ENCODE measurements at regions not wholly inside any gene's neighbourhood (a gene's known extent, or its start where the extent isn't known, plus 50 kb on each side); places are given as distances from the start of the nearest gene placed in this dataset.

- 49 to 55% methylated on average over 7 of the region's 7 CpGs for WGBS, 2 donors
- peaks cover 0 to 2% of the 10 kb centered on the region in 2 donors for H3K4me1 ChIP-seq (ENCODE audit: control insufficient read depth in 2 of 2, insufficient read depth in 2 of 2, low read length in 1 of 2)
- H3K36me3 ChIP-seq (ENCODE audit: control insufficient read depth in 2 of 2, insufficient read depth in 2 of 2, low read length in 1 of 2), result no peaks in the 10 kb centered on the region
- H3K9me3 ChIP-seq (ENCODE audit: control insufficient read depth in 2 of 2, insufficient read depth in 1 of 2, low read depth in 1 of 2, low read length in 1 of 2), result no peaks in the 10 kb centered on the region
- H3K27me3 ChIP-seq (ENCODE audit: control insufficient read depth in 1 of 2, insufficient read depth in 2 of 2, low read length in 2 of 2), result no peaks in the 10 kb centered on the region
- H3K27ac ChIP-seq (ENCODE audit: low read depth in 2 of 2, low read length in 1 of 2), result no peak overlapping the region
- no peak overlapping the region for H3K4me3 ChIP-seq (ENCODE audit: low read depth in 1 of 2, low read length in 2 of 2)
Measured at GRCh38 chr5:60372786-60373185, 327.2 kb downstream of the DEPDC1B start.

DNA sequence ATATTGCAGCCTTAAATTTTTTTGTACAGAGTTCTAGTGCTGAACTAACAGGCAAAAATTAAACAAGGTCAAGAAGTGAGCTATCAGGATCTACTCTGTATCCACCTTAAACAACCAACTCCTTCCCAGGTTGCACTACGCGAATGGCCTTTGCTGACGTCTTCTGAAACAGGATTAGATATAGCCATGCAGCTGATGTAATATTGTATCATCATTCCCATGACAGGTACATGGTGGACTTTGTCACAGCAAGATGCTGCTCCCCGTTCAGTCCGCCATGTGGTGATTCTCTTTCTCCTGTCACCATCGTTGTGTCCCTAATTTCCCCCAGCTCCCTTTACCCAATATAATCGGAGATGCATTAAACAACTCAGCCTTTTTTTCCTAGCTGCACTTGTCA lies 328.9 kb downstream of the DEPDC1B start:
- Histone ChIP-seq H3K27me3 (ENCODE audit: control insufficient read depth in 1 of 2, insufficient read depth in 2 of 2, low read length in 2 of 2) (no peaks in the 10 kb centered on the region), H3K9me3 (ENCODE audit: control insufficient read depth in 2 of 2, insufficient read depth in 1 of 2, low read depth in 1 of 2, low read length in 1 of 2) (no peaks in the 10 kb centered on the region), H3K4me1 (ENCODE audit: control insufficient read depth in 2 of 2, insufficient read depth in 2 of 2, low read length in 1 of 2) (peaks cover 0 to 2% of the 10 kb centered on the region in 2 donors), H3K36me3 (ENCODE audit: control insufficient read depth in 2 of 2, insufficient read depth in 2 of 2, low read length in 1 of 2) (no peaks in the 10 kb centered on the region), H3K4me3 (ENCODE audit: low read depth in 1 of 2, low read length in 2 of 2) (no peak overlapping the region), H3K27ac (ENCODE audit: low read depth in 2 of 2, low read length in 1 of 2) (no peak overlapping the region)
- 80 to 91% methylated on average over 7 of the region's 7 CpGs for WGBS, 2 donors

- no peaks in the 10 kb centered on the region for H3K9me3 ChIP-seq (ENCODE audit: control insufficient read depth in 2 of 2, insufficient read depth in 1 of 2, low read depth in 1 of 2, low read length in 1 of 2)
- no peaks in the 10 kb centered on the region for H3K27me3 ChIP-seq (ENCODE audit: control insufficient read depth in 1 of 2, insufficient read depth in 2 of 2, low read length in 2 of 2)
- H3K36me3 ChIP-seq (ENCODE audit: control insufficient read depth in 2 of 2, insufficient read depth in 2 of 2, low read length in 1 of 2), result no peaks in the 10 kb centered on the region
- no peak overlapping the region for H3K27ac ChIP-seq (ENCODE audit: low read depth in 2 of 2, low read length in 1 of 2)
- no peak overlapping the region for H3K4me3 ChIP-seq (ENCODE audit: low read depth in 1 of 2, low read length in 2 of 2)
- peaks cover 0 to 2% of the 10 kb centered on the region in 2 donors for H3K4me1 ChIP-seq (ENCODE audit: control insufficient read depth in 2 of 2, insufficient read depth in 2 of 2, low read length in 1 of 2)
- 79 to 83% methylated on average over 5 of the region's 5 CpGs for WGBS, 2 donors
Measured at GRCh38 chr5:60370508-60370907, 329.5 kb downstream of the DEPDC1B start.

DNA sequence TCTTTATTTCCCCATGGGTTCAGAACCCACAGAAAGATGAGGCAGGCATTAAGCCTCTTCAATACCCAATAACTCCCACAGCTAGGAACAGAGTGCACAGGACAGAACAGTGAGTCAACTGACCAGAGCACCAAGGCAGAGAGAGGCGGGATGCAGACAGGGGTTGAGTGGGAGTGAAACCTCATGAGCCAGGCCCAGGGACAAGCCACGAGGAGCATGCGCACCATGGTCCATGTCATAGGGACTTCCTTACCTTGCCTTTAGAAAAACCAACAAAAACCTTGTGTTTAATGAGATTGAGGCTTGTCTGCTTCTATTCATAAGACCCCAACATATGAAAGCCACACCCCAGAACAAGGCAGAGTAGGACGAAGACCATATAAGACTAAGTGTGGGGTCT lies 330.6 kb downstream of the DEPDC1B start:
- no peaks in the 10 kb centered on the region for H3K9me3 ChIP-seq (ENCODE audit: control insufficient read depth in 2 of 2, insufficient read depth in 1 of 2, low read depth in 1 of 2, low read length in 1 of 2)
- no peak overlapping the region for H3K4me3 ChIP-seq (ENCODE audit: low read depth in 1 of 2, low read length in 2 of 2)
- H3K36me3 ChIP-seq (ENCODE audit: control insufficient read depth in 2 of 2, insufficient read depth in 2 of 2, low read length in 1 of 2), result no peaks in the 10 kb centered on the region
- peaks cover 0 to 2% of the 10 kb centered on the region in 2 donors for H3K4me1 ChIP-seq (ENCODE audit: control insufficient read depth in 2 of 2, insufficient read depth in 2 of 2, low read length in 1 of 2)
- WGBS, 2 donors, result 95 to 98% methylated on average over 4 of the region's 4 CpGs
- no peak overlapping the region for H3K27ac ChIP-seq (ENCODE audit: low read depth in 2 of 2, low read length in 1 of 2)
- H3K27me3 ChIP-seq (ENCODE audit: control insufficient read depth in 1 of 2, insufficient read depth in 2 of 2, low read length in 2 of 2), result no peaks in the 10 kb centered on the region

DNA sequence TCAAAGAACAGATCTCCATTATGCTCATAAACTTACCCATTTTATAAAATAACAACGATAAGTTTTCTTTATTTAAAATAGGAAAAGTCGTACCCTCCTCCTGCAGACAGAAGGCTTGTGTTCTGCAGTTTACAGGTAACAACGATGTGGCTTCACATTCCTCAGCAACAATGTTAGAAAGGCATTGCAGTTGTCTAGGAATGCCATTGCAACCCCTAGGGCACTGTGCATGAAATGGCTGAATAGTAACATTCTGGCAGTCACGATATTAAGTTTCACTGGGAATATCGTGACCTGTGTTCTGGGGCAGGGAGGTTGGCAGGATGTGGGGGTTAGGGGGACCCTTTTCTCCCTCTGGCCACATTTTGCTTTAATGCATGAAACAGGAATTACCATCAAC lies 331.9 kb downstream of the DEPDC1B start:
- Histone ChIP-seq H3K27ac (ENCODE audit: low read depth in 2 of 2, low read length in 1 of 2) (no peak overlapping the region), H3K4me1 (ENCODE audit: control insufficient read depth in 2 of 2, insufficient read depth in 2 of 2, low read length in 1 of 2) (peaks cover 0 to 2% of the 10 kb centered on the region in 2 donors), H3K4me3 (ENCODE audit: low read depth in 1 of 2, low read length in 2 of 2) (no peak overlapping the region), H3K27me3 (ENCODE audit: control insufficient read depth in 1 of 2, insufficient read depth in 2 of 2, low read length in 2 of 2) (no peaks in the 10 kb centered on the region), H3K9me3 (ENCODE audit: control insufficient read depth in 2 of 2, insufficient read depth in 1 of 2, low read depth in 1 of 2, low read length in 1 of 2) (no peaks in the 10 kb centered on the region), H3K36me3 (ENCODE audit: control insufficient read depth in 2 of 2, insufficient read depth in 2 of 2, low read length in 1 of 2) (no peaks in the 10 kb centered on the region)
- 86 to 87% methylated on average over 5 of the region's 5 CpGs for WGBS, 2 donors

- 29 to 52% methylated on average over 2 of the region's 2 CpGs for whole genome bisulfite sequencing, 2 donors
- no peaks in the 10 kb centered on the region for H3K27me3 ChIP-seq (ENCODE audit: control insufficient read depth in 1 of 2, insufficient read depth in 2 of 2, low read length in 2 of 2)
Measured at GRCh38 chr5:60366489-60366888, 333.5 kb downstream of the DEPDC1B start.

GRCh38 chr5:60365001-60365400 lies 335.0 kb downstream of the DEPDC1B start:
- 62 to 63% methylated on average over 1 of the region's 1 CpG for WGBS, 2 donors
- Histone ChIP-seq H3K27me3 (ENCODE audit: control insufficient read depth in 1 of 2, insufficient read depth in 2 of 2, low read length in 2 of 2) (no peaks in the 10 kb centered on the region), H3K4me1 (ENCODE audit: control insufficient read depth in 2 of 2, insufficient read depth in 2 of 2, low read length in 1 of 2) (peaks cover 0 to 2% of the 10 kb centered on the region in 2 donors), H3K4me3 (ENCODE audit: low read depth in 1 of 2, low read length in 2 of 2) (no peak overlapping the region), H3K27ac (ENCODE audit: low read depth in 2 of 2, low read length in 1 of 2) (no peak overlapping the region), H3K36me3 (ENCODE audit: control insufficient read depth in 2 of 2, insufficient read depth in 2 of 2, low read length in 1 of 2) (no peaks in the 10 kb centered on the region), H3K9me3 (ENCODE audit: control insufficient read depth in 2 of 2, insufficient read depth in 1 of 2, low read depth in 1 of 2, low read length in 1 of 2) (no peaks in the 10 kb centered on the region)

More at GRCh38 chr5:60366489-60366888, 333.5 kb downstream of the DEPDC1B start:
- Histone ChIP-seq H3K27ac (ENCODE audit: low read depth in 2 of 2, low read length in 1 of 2) (no peak overlapping the region), H3K36me3 (ENCODE audit: control insufficient read depth in 2 of 2, insufficient read depth in 2 of 2, low read length in 1 of 2) (no peaks in the 10 kb centered on the region), H3K9me3 (ENCODE audit: control insufficient read depth in 2 of 2, insufficient read depth in 1 of 2, low read depth in 1 of 2, low read length in 1 of 2) (no peaks in the 10 kb centered on the region), H3K4me3 (ENCODE audit: low read depth in 1 of 2, low read length in 2 of 2) (no peak overlapping the region), H3K4me1 (ENCODE audit: control insufficient read depth in 2 of 2, insufficient read depth in 2 of 2, low read length in 1 of 2) (peaks cover 0 to 2% of the 10 kb centered on the region in 2 donors)

- Histone ChIP-seq H3K36me3 (ENCODE audit: control insufficient read depth in 2 of 2, insufficient read depth in 2 of 2, low read length in 1 of 2) (no peaks in the 10 kb centered on the region), H3K4me1 (ENCODE audit: control insufficient read depth in 2 of 2, insufficient read depth in 2 of 2, low read length in 1 of 2) (no peaks in the 10 kb centered on the region), H3K27me3 (ENCODE audit: control insufficient read depth in 1 of 2, insufficient read depth in 2 of 2, low read length in 2 of 2) (no peaks in the 10 kb centered on the region), H3K27ac (ENCODE audit: low read depth in 2 of 2, low read length in 1 of 2) (no peak overlapping the region), H3K9me3 (ENCODE audit: control insufficient read depth in 2 of 2, insufficient read depth in 1 of 2, low read depth in 1 of 2, low read length in 1 of 2) (no peaks in the 10 kb centered on the region), H3K4me3 (ENCODE audit: low read depth in 1 of 2, low read length in 2 of 2) (no peak overlapping the region)
Measured at GRCh38 chr5:60362158-60362557, 337.8 kb downstream of the DEPDC1B start.

DNA sequence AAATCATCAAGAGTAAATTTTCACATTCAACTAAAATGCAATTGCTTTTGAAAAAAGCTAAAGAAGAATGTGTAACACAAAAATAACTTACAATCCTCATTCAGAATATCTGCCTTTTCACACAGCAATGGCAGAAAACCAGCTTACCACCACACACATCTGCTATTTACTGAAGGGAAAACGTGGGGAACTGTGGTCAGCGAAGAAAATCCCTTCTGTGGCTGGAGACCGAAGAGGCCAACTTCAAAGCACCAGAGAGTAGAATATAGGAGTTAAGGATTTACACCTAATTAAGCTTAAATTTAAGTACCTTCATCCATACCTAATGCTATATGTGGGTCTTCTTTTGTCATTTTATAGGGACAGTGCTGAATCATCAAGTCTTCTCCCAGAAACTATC lies 339.6 kb downstream of the DEPDC1B start:
- H3K9me3 ChIP-seq (ENCODE audit: control insufficient read depth in 2 of 2, insufficient read depth in 1 of 2, low read depth in 1 of 2, low read length in 1 of 2), result no peaks in the 10 kb centered on the region
- 84 to 86% methylated on average over 3 of the region's 3 CpGs for WGBS, 2 donors

GRCh38 chr5:60357302-60357701 lies 342.7 kb downstream of the DEPDC1B start:
- no peaks in the 10 kb centered on the region for H3K36me3 ChIP-seq (ENCODE audit: control insufficient read depth in 2 of 2, insufficient read depth in 2 of 2, low read length in 1 of 2)
- H3K27me3 ChIP-seq (ENCODE audit: control insufficient read depth in 1 of 2, insufficient read depth in 2 of 2, low read length in 2 of 2), result no peaks in the 10 kb centered on the region
- H3K27ac ChIP-seq (ENCODE audit: low read depth in 2 of 2, low read length in 1 of 2), result no peak overlapping the region
- H3K9me3 ChIP-seq (ENCODE audit: control insufficient read depth in 2 of 2, insufficient read depth in 1 of 2, low read depth in 1 of 2, low read length in 1 of 2), result no peaks in the 10 kb centered on the region
- no peaks in the 10 kb centered on the region for H3K4me1 ChIP-seq (ENCODE audit: control insufficient read depth in 2 of 2, insufficient read depth in 2 of 2, low read length in 1 of 2)
- H3K4me3 ChIP-seq (ENCODE audit: low read depth in 1 of 2, low read length in 2 of 2), result no peak overlapping the region

More for the DNA sequence above, 339.6 kb downstream of the DEPDC1B start:
- H3K4me3 ChIP-seq (ENCODE audit: low read depth in 1 of 2, low read length in 2 of 2), result no peak overlapping the region
- no peaks in the 10 kb centered on the region for H3K27me3 ChIP-seq (ENCODE audit: control insufficient read depth in 1 of 2, insufficient read depth in 2 of 2, low read length in 2 of 2)
- H3K4me1 ChIP-seq (ENCODE audit: control insufficient read depth in 2 of 2, insufficient read depth in 2 of 2, low read length in 1 of 2), result no peaks in the 10 kb centered on the region
- no peaks in the 10 kb centered on the region for H3K36me3 ChIP-seq (ENCODE audit: control insufficient read depth in 2 of 2, insufficient read depth in 2 of 2, low read length in 1 of 2)
- H3K27ac ChIP-seq (ENCODE audit: low read depth in 2 of 2, low read length in 1 of 2), result no peak overlapping the region

Measured in esophagus (tissue), 2 donors.